NCI-H1436 (cell line): ENCODE measurements at regions not wholly inside any gene's neighbourhood (a gene's known extent, or its start where the extent isn't known, plus 50 kb on each side); places are given as distances from the start of the nearest gene placed in this dataset.

Source experiments
- DNase-seq: peaks from one replicate; lab custom pipeline; 2025; lab: John Stamatoyannopoulos, UW

GRCh38 chr18:42137693-42138375, 182.8 kb downstream of the PIK3C3 start:
- DNase-seq, result peak; percentile 22

GRCh38 chr18:42141439-42141838, 186.4 kb downstream of the PIK3C3 start:
- no peak for DNase-seq

- DNase-seq, result no peak
These were observed 200.0 kb downstream of the PIK3C3 start for GRCh38 chr18:42155024-42155423.

- no peak for DNase-seq
These were observed 201.2 kb downstream of the PIK3C3 start for GRCh38 chr18:42156281-42156680.

GRCh38 chr18:42157420-42157819, 202.4 kb downstream of the PIK3C3 start:
- no peak for DNase-seq

GRCh38 chr18:42157878-42158277, 202.8 kb downstream of the PIK3C3 start:
- no peak for DNase-seq

- DNase-seq, result no peak
These were observed 204.1 kb downstream of the PIK3C3 start for GRCh38 chr18:42159146-42159545.

GRCh38 chr18:42163321-42163720, 208.3 kb downstream of the PIK3C3 start:
- DNase-seq, result no peak

GRCh38 chr18:42164556-42164955, 209.5 kb downstream of the PIK3C3 start:
- no peak for DNase-seq

- DNase-seq, result no peak
These were observed 211.0 kb downstream of the PIK3C3 start for GRCh38 chr18:42165922-42166513.

- DNase-seq, result no peak
These were observed 213.5 kb downstream of the PIK3C3 start for GRCh38 chr18:42168487-42168886.

GRCh38 chr18:42168907-42169306, 213.9 kb downstream of the PIK3C3 start:
- no peak for DNase-seq

- no peak for DNase-seq
These were observed 219.9 kb downstream of the PIK3C3 start for GRCh38 chr18:42174909-42175308.

GRCh38 chr18:42176599-42176998, 221.6 kb downstream of the PIK3C3 start:
- DNase-seq, result no peak

- no peak for DNase-seq
These were observed 222.4 kb downstream of the PIK3C3 start for GRCh38 chr18:42177390-42177789.

GRCh38 chr18:42178376-42179080, 223.5 kb downstream of the PIK3C3 start:
- no peak for DNase-seq

GRCh38 chr18:42179542-42180121, 224.6 kb downstream of the PIK3C3 start:
- DNase-seq, result no peak

- DNase-seq, result no peak
These were observed 226.4 kb downstream of the PIK3C3 start for GRCh38 chr18:42181474-42181873.

GRCh38 chr18:42182728-42183700, 228.0 kb downstream of the PIK3C3 start:
- DNase-seq, result no peak

- no peak for DNase-seq
These were observed 228.7 kb downstream of the PIK3C3 start for GRCh38 chr18:42183746-42184145.

GRCh38 chr18:42184685-42185477, 229.8 kb downstream of the PIK3C3 start:
- no peak for DNase-seq
